ENCODE measurements at regions not wholly inside any gene's neighbourhood (a gene's known extent, or its start where the extent isn't known, plus 50 kb on each side); places are given as distances from the start of the nearest gene placed in this dataset.

DNA sequence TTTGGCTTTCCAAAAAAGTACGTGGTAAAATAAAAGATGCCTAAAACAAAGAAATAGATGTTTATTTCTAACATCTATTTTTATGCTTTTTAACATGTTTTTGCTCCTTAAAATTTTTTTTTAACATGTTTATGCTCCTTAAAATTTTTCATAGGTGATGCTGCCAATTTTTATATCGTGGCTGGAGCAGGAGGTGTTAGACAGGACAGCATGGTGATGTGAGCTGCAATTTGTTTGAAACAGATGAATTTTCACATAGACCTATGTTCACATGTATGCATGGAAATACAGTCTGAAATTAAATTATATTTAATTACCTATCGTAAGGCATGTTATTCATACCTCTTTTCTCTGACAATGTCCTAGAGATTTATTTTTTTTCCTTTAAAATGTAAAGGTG is 784.8 kb downstream of the EPHA7 start:
- no peaks in the 10 kb centered on the region for H3K27me3 ChIP-seq
- ATAC-seq (no peak), DNase-seq (no peak)
- intact Hi-C loops (cut with DNase I): no loop called here
- no peaks in the 10 kb centered on the region for H3K4me1 ChIP-seq
- TF ChIP-seq, protein P1, sequence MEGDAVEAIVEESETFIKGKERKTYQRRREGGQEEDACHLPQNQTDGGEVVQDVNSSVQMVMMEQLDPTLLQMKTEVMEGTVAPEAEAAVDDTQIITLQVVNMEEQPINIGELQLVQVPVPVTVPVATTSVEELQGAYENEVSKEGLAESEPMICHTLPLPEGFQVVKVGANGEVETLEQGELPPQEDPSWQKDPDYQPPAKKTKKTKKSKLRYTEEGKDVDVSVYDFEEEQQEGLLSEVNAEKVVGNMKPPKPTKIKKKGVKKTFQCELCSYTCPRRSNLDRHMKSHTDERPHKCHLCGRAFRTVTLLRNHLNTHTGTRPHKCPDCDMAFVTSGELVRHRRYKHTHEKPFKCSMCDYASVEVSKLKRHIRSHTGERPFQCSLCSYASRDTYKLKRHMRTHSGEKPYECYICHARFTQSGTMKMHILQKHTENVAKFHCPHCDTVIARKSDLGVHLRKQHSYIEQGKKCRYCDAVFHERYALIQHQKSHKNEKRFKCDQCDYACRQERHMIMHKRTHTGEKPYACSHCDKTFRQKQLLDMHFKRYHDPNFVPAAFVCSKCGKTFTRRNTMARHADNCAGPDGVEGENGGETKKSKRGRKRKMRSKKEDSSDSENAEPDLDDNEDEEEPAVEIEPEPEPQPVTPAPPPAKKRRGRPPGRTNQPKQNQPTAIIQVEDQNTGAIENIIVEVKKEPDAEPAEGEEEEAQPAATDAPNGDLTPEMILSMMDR (IDR thresholded peaks at IDR 0.05): no peak
- no peak for TF ChIP-seq POLR2A (IDR thresholded peaks at IDR 0.05)
- no peak overlapping the region for H3K27ac ChIP-seq
- no peak overlapping the region for H3K4me3 ChIP-seq
- no peaks in the 10 kb centered on the region for H3K36me3 ChIP-seq
- WGBS, 4 donors: 57 to 61% (median 59%) methylated on average over 3 of the region's 3 CpGs
- H3K9me3 ChIP-seq: no peaks in the 10 kb centered on the region

DNA sequence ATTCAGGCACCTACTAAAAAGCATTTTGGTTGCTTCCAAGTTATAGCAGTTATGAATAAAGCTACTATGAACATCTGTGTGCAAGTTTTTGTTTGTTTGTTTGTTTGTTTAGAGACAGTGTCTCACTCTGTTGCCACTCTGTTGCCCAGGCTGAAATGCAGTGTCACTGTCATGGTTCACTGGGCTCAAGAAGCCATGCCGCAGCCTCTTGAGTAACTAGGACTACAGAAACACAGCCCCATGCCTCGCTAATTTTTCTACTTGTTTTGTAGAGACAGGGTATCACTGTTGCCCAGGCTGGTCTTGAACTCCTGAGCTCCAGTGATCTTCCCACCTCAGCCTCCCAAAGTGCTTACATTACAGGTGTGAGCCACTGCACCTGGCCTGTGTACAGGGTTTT is 795.9 kb downstream of the EPHA7 start:
- peaks cover 0 to 4% (median 0%) of the 10 kb centered on the region in 12 donors for H3K9me3 ChIP-seq
- H3K27ac ChIP-seq: no peak overlapping the region
- no peaks in the 10 kb centered on the region for H3K36me3 ChIP-seq
- DNase-seq (no peak), ATAC-seq (no peak)
- WGBS, 4 donors: 86 to 94% (median 92%) methylated on average over 2 of the region's 2 CpGs
- no peaks in the 10 kb centered on the region for H3K4me1 ChIP-seq
- no peak for TF ChIP-seq POLR2A (IDR thresholded peaks at IDR 0.05)
- no peaks in the 10 kb centered on the region for H3K27me3 ChIP-seq
- no peak overlapping the region for H3K4me3 ChIP-seq
- intact Hi-C loops (cut with DNase I): no loop called here

DNA sequence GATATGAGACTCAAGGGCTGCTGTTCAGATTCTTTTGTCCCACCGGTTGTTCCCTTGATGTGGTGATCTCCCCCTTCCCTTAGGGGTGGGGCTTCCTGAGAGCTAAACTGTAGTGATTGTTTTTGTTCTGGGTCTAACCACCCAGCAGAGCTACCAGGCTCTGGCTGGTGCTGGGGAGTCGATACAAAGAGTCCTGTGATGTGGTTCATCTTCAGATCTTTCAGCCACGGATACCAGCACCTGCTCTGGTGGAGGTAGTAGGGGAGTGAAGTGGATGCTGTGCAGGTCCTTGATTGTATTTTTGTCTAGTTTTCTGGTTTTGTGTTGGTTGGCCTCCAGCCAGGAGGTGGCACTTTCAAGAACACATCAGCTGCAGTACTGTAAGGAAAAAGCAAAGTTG is 801.6 kb downstream of the EPHA7 start:
- ATAC-seq (no peak), DNase-seq (no peak)
- intact Hi-C loops (cut with DNase I): no loop called here
- H3K36me3 ChIP-seq: no peaks in the 10 kb centered on the region
- no peak overlapping the region for H3K27ac ChIP-seq
- no peak overlapping the region for H3K4me3 ChIP-seq
- peaks cover 0 to 34% (median 0%) of the 10 kb centered on the region in 12 donors for H3K9me3 ChIP-seq
- no peaks in the 10 kb centered on the region for H3K4me1 ChIP-seq
- no peak for TF ChIP-seq POLR2A (IDR thresholded peaks at IDR 0.05)
- TF ChIP-seq, protein P1 (IDR thresholded peaks at IDR 0.05): no peak
- no peaks in the 10 kb centered on the region for H3K27me3 ChIP-seq
- WGBS, 4 donors: 79 to 88% (median 83%) methylated on average over 3 of the region's 3 CpGs

DNA sequence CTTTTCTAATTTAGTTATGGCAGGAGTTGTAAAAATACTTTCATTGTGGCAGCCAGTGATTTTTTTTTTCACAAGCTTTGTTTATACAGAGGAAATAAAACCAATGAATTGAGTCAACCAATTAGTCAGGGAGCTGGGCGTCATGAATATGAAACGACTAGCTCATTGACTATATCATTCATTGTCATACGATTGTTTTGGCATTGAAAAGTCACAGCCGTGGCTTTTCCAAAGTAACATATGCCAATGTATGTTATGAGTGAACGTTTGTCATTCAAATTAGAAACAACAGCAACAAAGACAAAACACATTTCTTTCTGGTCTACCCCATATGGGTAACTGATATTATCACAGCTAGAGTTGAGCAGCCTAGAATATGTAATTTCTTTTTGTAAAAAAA is 810.6 kb downstream of the EPHA7 start:
- 76 to 81% (median 77%) methylated on average over 5 of the region's 5 CpGs for WGBS, 4 donors
- intact Hi-C loops (cut with DNase I): no loop called here
- H3K27me3 ChIP-seq: no peaks in the 10 kb centered on the region

DNA sequence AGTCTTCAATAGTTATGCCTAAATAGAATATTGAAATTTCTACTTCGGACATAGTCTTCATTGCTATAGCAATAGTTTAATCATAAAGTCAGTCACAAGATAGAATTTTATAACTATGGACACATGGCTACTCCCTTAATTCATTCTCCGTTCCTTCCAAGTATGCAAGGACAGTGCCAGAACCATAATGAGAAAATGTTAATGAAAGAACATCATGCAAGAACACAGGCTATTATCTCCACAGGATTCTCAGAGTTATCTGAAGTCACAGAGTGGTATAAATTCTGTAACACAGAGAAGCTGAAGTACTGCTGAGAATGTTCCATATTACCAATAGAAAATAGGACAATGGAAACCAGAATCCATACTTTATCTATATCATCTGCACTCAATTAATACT is 826.2 kb downstream of the EPHA7 start:
- WGBS, 4 donors: 76 to 86% (median 83%) methylated on average over 2 of the region's 2 CpGs
- intact Hi-C loops (cut with DNase I): no loop called here
- Histone ChIP-seq H3K4me1 (no peaks in the 10 kb centered on the region), H3K27ac (no peak overlapping the region), H3K36me3 (no peaks in the 10 kb centered on the region), H3K27me3 (no peaks in the 10 kb centered on the region), H3K4me3 (no peak overlapping the region), H3K9me3 (no peaks in the 10 kb centered on the region)
- TF ChIP-seq, protein P1 (IDR thresholded peaks at IDR 0.05): no peak
- TF ChIP-seq POLR2A (IDR thresholded peaks at IDR 0.05): no peak
- no peak for ATAC-seq
- DNase-seq: no peak

More for the DNA sequence above, 810.6 kb downstream of the EPHA7 start:
- DNase-seq (no peak), ATAC-seq (no peak)
- H3K4me3 ChIP-seq: no peak overlapping the region
- H3K9me3 ChIP-seq: peaks cover 0 to 25% (median 0%) of the 10 kb centered on the region in 12 donors
- H3K27ac ChIP-seq: no peak overlapping the region
- no peaks in the 10 kb centered on the region for H3K4me1 ChIP-seq
- no peaks in the 10 kb centered on the region for H3K36me3 ChIP-seq
- TF ChIP-seq POLR2A (IDR thresholded peaks at IDR 0.05): no peak
- TF ChIP-seq, protein P1 (IDR thresholded peaks at IDR 0.05): no peak
